ENCODE measurements at regions not wholly inside any gene's neighbourhood (a gene's known extent, or its start where the extent isn't known, plus 50 kb on each side); places are given as distances from the start of the nearest gene placed in this dataset.

- DNase-seq (no peak), FAIRE-seq (peak; percentile 27)
- no peak overlapping the region for H3K27ac ChIP-seq (ENCODE audit: low read depth in 2 of 2, low read length in 2 of 2)
- H3K4me1 ChIP-seq (ENCODE audit: control insufficient read depth in 2 of 3, insufficient read depth in 2 of 3, low read depth in 1 of 3, low read length in 3 of 3) = no peaks in the 10 kb centered on the region
- H3K27me3 ChIP-seq (ENCODE audit: control insufficient read depth, insufficient read depth, low read length) = no peaks in the 10 kb centered on the region
- no peak for TF ChIP-seq CTCF (IDR thresholded peaks at IDR 0.05; ENCODE audit: borderline replicate concordance, extremely low read depth, insufficient read depth)
- peaks cover 0 to 4% (median 0%) of the 10 kb centered on the region in 3 donors for H3K9me3 ChIP-seq (ENCODE audit: control insufficient read depth in 2 of 3, insufficient read depth in 1 of 3, low read length in 3 of 3)
- H3K4me3 ChIP-seq (ENCODE audit: low read length in 3 of 3) = no peak overlapping the region
- H3K36me3 ChIP-seq (ENCODE audit: control insufficient read depth in 2 of 3, insufficient read depth in 3 of 3, low read length in 3 of 3) = no peaks in the 10 kb centered on the region
- no peak overlapping the region for H3K9ac ChIP-seq (ENCODE audit: low read length in 3 of 3)
- intact Hi-C loops (cut with DNase I) = no loop called here
These were observed 784.4 kb upstream of the CELF2 start for GRCh38 chr10:10233229-10233628.

GRCh38 chr10:10235003-10235402 lies 782.7 kb upstream of the CELF2 start:
- Histone ChIP-seq H3K4me3 (ENCODE audit: low read length in 3 of 3) (no peak overlapping the region), H3K27ac (ENCODE audit: low read depth in 2 of 2, low read length in 2 of 2) (no peak overlapping the region), H3K4me1 (ENCODE audit: control insufficient read depth in 2 of 3, insufficient read depth in 2 of 3, low read depth in 1 of 3, low read length in 3 of 3) (no peaks in the 10 kb centered on the region), H3K36me3 (ENCODE audit: control insufficient read depth in 2 of 3, insufficient read depth in 3 of 3, low read length in 3 of 3) (no peaks in the 10 kb centered on the region), H3K9me3 (ENCODE audit: control insufficient read depth in 2 of 3, insufficient read depth in 1 of 3, low read length in 3 of 3) (no peaks in the 10 kb centered on the region), H3K27me3 (ENCODE audit: control insufficient read depth, insufficient read depth, low read length) (no peaks in the 10 kb centered on the region), H3K9ac (ENCODE audit: low read length in 3 of 3) (no peak overlapping the region)
- FAIRE-seq (no peak), DNase-seq (no peak)
- no peak for TF ChIP-seq CTCF (IDR thresholded peaks at IDR 0.05; ENCODE audit: borderline replicate concordance, extremely low read depth, insufficient read depth)
- intact Hi-C loops (cut with DNase I) = no loop called here

- intact Hi-C loops (cut with DNase I) = no loop called here
- FAIRE-seq (no peak), DNase-seq (no peak)
- Histone ChIP-seq H3K27ac (ENCODE audit: low read depth in 2 of 2, low read length in 2 of 2) (no peak overlapping the region), H3K9ac (ENCODE audit: low read length in 3 of 3) (no peak overlapping the region), H3K4me3 (ENCODE audit: low read length in 3 of 3) (no peak overlapping the region), H3K4me1 (ENCODE audit: control insufficient read depth in 2 of 3, insufficient read depth in 2 of 3, low read depth in 1 of 3, low read length in 3 of 3) (no peaks in the 10 kb centered on the region), H3K36me3 (ENCODE audit: control insufficient read depth in 2 of 3, insufficient read depth in 3 of 3, low read length in 3 of 3) (no peaks in the 10 kb centered on the region), H3K9me3 (ENCODE audit: control insufficient read depth in 2 of 3, insufficient read depth in 1 of 3, low read length in 3 of 3) (peaks cover 0 to 7% (median 0%) of the 10 kb centered on the region in 3 donors), H3K27me3 (ENCODE audit: control insufficient read depth, insufficient read depth, low read length) (no peaks in the 10 kb centered on the region)
- TF ChIP-seq CTCF (IDR thresholded peaks at IDR 0.05; ENCODE audit: borderline replicate concordance, extremely low read depth, insufficient read depth) = no peak
These were observed 770.1 kb upstream of the CELF2 start for GRCh38 chr10:10247585-10247984.

- no peak overlapping the region for H3K4me3 ChIP-seq (ENCODE audit: low read length in 3 of 3)
- intact Hi-C loops (cut with DNase I) = no loop called here
- no peaks in the 10 kb centered on the region for H3K27me3 ChIP-seq (ENCODE audit: control insufficient read depth, insufficient read depth, low read length)
- H3K27ac ChIP-seq (ENCODE audit: low read depth in 2 of 2, low read length in 2 of 2) = no peak overlapping the region
- peaks cover 0 to 6% (median 0%) of the 10 kb centered on the region in 3 donors for H3K9me3 ChIP-seq (ENCODE audit: control insufficient read depth in 2 of 3, insufficient read depth in 1 of 3, low read length in 3 of 3)
- no peak for FAIRE-seq
- no peak for TF ChIP-seq CTCF (IDR thresholded peaks at IDR 0.05; ENCODE audit: borderline replicate concordance, extremely low read depth, insufficient read depth)
- no peaks in the 10 kb centered on the region for H3K4me1 ChIP-seq (ENCODE audit: control insufficient read depth in 2 of 3, insufficient read depth in 2 of 3, low read depth in 1 of 3, low read length in 3 of 3)
- H3K9ac ChIP-seq (ENCODE audit: low read length in 3 of 3) = no peak overlapping the region
- H3K36me3 ChIP-seq (ENCODE audit: control insufficient read depth in 2 of 3, insufficient read depth in 3 of 3, low read length in 3 of 3) = no peaks in the 10 kb centered on the region
- no peak for DNase-seq
These were observed 760.8 kb upstream of the CELF2 start for GRCh38 chr10:10256860-10257259.

Measured in kidney (tissue), 13 donors.